A549 (cell line): ENCODE measurements at regions not wholly inside any gene's neighbourhood (a gene's known extent, or its start where the extent isn't known, plus 50 kb on each side); places are given as distances from the start of the nearest gene placed in this dataset.

Experiments used
- CHD2 ChIP-seq: fragments of 150-350 bp; IDR thresholded peaks from 2 replicates; pipeline ENCODE4 v1.6.1; 2014; ENCODE audit warnings: low read length; ENCODE audit not compliant: partially characterized antibody
- EP300 ChIP-seq, 2 experiments: fragments of >200 bp; sonication (Bioruptor Twin); formaldehyde crosslinking; IDR thresholded peaks; 2 replicates in 1 of 2; 3 replicates in 1 of 2; pipeline ENCODE4 v1.6.1; 2016 to 2017
- HOXB13 ChIP-seq: fragments of 250-450 bp; sonication (Bioruptor Pico); IDR thresholded peaks from 2 replicates; pipeline ENCODE4 v1.5.0; 2020; ENCODE audit warnings: low read depth, mild to moderate bottlenecking, moderate library complexity
- RARB ChIP-seq: fragments of 250-450 bp; sonication (Bioruptor Pico); IDR thresholded peaks from 2 replicates; pipeline ENCODE4 v1.8.0; 2021; ENCODE audit warnings: mild to moderate bottlenecking, moderate library complexity
- ZFP36 ChIP-seq: fragments of 450-650 bp; IDR thresholded peaks from 2 replicates; pipeline ENCODE4 v1.6.1; 2014; ENCODE audit warnings: borderline replicate concordance; ENCODE audit not compliant: partially characterized antibody
- TF ChIP-seq, protein P1 (sequence below): fragments of >200 bp; sonication (Bioruptor Twin); formaldehyde crosslinking; IDR thresholded peaks from 3 replicates; pipeline ENCODE4 v1.5.1; 2016
- TF ChIP-seq, protein P2 (sequence below): fragments of 150-350 bp; IDR thresholded peaks from 2 replicates; pipeline ENCODE4 v1.6.1; 2014; ENCODE audit warnings: low read depth, mild to moderate bottlenecking, low read length
- TF ChIP-seq, protein P3 (sequence below): IDR thresholded peaks from 2 replicates; pipeline ENCODE4 v1.6.1; 2012

DNA sequence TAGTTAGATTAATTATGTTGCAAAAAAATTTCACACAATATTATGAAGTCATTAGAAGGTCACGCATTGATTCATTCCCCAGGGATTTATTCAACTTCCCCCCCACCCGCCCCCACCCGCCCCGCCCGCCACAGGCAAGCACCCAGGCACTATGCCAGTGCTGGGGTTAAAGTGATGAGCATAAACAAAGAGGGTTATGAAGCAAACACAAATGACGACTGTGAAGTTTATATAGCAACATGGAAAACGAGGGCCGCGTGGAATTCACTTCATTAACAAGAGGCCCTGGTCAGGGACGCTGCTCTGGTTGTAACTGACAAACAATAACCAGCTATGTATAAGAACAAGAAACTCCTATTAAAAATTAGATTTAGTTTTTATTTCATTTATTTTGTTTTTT, 656.5 kb upstream of the COBL start:
- TF ChIP-seq RARB (CRISPR knock-in tag) (no peak), CHD2 (no peak), ZFP36 (no peak), EP300 (IDR thresholded peaks at IDR 0.05) (no peak), HOXB13 (CRISPR knock-in tag) (no peak)
- TF ChIP-seq, protein P1, sequence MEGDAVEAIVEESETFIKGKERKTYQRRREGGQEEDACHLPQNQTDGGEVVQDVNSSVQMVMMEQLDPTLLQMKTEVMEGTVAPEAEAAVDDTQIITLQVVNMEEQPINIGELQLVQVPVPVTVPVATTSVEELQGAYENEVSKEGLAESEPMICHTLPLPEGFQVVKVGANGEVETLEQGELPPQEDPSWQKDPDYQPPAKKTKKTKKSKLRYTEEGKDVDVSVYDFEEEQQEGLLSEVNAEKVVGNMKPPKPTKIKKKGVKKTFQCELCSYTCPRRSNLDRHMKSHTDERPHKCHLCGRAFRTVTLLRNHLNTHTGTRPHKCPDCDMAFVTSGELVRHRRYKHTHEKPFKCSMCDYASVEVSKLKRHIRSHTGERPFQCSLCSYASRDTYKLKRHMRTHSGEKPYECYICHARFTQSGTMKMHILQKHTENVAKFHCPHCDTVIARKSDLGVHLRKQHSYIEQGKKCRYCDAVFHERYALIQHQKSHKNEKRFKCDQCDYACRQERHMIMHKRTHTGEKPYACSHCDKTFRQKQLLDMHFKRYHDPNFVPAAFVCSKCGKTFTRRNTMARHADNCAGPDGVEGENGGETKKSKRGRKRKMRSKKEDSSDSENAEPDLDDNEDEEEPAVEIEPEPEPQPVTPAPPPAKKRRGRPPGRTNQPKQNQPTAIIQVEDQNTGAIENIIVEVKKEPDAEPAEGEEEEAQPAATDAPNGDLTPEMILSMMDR = no peak
- TF ChIP-seq, protein P2, sequence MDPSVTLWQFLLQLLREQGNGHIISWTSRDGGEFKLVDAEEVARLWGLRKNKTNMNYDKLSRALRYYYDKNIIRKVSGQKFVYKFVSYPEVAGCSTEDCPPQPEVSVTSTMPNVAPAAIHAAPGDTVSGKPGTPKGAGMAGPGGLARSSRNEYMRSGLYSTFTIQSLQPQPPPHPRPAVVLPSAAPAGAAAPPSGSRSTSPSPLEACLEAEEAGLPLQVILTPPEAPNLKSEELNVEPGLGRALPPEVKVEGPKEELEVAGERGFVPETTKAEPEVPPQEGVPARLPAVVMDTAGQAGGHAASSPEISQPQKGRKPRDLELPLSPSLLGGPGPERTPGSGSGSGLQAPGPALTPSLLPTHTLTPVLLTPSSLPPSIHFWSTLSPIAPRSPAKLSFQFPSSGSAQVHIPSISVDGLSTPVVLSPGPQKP = no peak
- TF ChIP-seq, protein P3, sequence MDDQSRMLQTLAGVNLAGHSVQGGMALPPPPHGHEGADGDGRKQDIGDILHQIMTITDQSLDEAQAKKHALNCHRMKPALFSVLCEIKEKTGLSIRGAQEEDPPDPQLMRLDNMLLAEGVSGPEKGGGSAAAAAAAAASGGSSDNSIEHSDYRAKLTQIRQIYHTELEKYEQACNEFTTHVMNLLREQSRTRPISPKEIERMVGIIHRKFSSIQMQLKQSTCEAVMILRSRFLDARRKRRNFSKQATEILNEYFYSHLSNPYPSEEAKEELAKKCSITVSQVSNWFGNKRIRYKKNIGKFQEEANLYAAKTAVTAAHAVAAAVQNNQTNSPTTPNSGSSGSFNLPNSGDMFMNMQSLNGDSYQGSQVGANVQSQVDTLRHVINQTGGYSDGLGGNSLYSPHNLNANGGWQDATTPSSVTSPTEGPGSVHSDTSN = no peak
